Duodenal mucosa (tissue), 2 donors: ENCODE measurements at regions not wholly inside any gene's neighbourhood (a gene's known extent, or its start where the extent isn't known, plus 50 kb on each side); places are given as distances from the start of the nearest gene placed in this dataset.
"Not testable (repeated sequence)": the region's sequence is repeated elsewhere in the genome, so short reads cannot be mapped to it uniquely, and the experiment has no call there.

Source experiments
- H3K27ac ChIP-seq: one replicate; pipeline ENCODE4 v1.7.0; 2013; ENCODE audit warnings: low read depth, low read length
- H3K27me3 ChIP-seq, 2 donors: one replicate each; pipeline ENCODE4 v1.7.0; 2013; ENCODE audit warnings: low read length in 2 of 2, control low read depth in 1 of 2; ENCODE audit not compliant: insufficient read depth in 2 of 2, control insufficient read depth in 1 of 2
- H3K36me3 ChIP-seq, 2 donors: one replicate each; pipeline ENCODE4 v1.7.0; 2013; ENCODE audit warnings: low read length in 2 of 2, control low read depth in 1 of 2; ENCODE audit not compliant: insufficient read depth in 2 of 2, control insufficient read depth in 1 of 2
- H3K4me1 ChIP-seq, 2 donors: one replicate each; pipeline ENCODE4 v1.7.0; 2013; ENCODE audit warnings: low read length in 2 of 2, control low read depth in 1 of 2; ENCODE audit not compliant: insufficient read depth in 2 of 2, control insufficient read depth in 1 of 2
- H3K4me3 ChIP-seq, 2 donors: one replicate each; pipeline ENCODE4 v1.7.0; 2013; ENCODE audit warnings: low read length in 2 of 2, low read depth in 1 of 2
- H3K9ac ChIP-seq, 2 donors: one replicate each; pipeline ENCODE4 v1.7.0; 2013; ENCODE audit warnings: low read length in 2 of 2, low read depth in 1 of 2
- H3K9me3 ChIP-seq, 2 donors: one replicate each; pipeline ENCODE4 v1.7.0; 2013; ENCODE audit warnings: low read length in 2 of 2, control low read depth in 1 of 2; ENCODE audit not compliant: control insufficient read depth in 1 of 2

DNA sequence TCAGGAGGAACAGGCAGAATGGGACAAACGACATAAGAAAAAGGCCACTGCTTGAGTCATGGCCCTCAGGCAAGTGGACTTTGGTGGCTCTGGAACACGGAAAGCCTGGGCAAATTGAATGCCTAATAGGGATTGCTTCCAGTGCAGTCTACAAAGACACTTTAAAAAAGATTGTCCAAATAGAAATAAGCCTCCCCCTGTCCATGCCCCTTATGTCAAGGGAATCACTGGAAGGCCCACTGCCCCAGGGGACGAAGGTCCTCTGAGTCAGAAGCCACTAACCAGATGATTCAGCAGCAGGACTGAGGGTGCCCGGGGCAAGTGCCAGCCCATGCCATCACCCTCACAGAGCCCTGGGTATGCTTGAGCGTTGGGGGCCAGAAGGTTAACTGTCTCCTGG is 51.5 kb upstream of the SRD5A2 start:
- not testable (repeated sequence) for H3K4me1 ChIP-seq, H3K27me3 ChIP-seq, H3K27ac ChIP-seq, H3K9ac ChIP-seq, H3K36me3 ChIP-seq, H3K9me3 ChIP-seq, H3K4me3 ChIP-seq
